Left lung (tissue), 4 donors: ENCODE measurements at regions not wholly inside any gene's neighbourhood (a gene's known extent, or its start where the extent isn't known, plus 50 kb on each side); places are given as distances from the start of the nearest gene placed in this dataset.

Experiments used
- ATAC-seq: fragments of 200-7000 bp; cut with Tn5 transposase; one replicate; pipeline ENCODE4 v1.9.1; 2020; ENCODE audit warnings: moderate library complexity
- DNase-seq, 4 donors: peaks; one replicate each; pipeline ENCODE4 v3.0.0-alpha.2; 2013 to 2020
- H3K27ac ChIP-seq, 2 donors: fragments of 200-600 bp; sonication (generic) in 1 of 2; one replicate each; pipeline versions ENCODE4 v1.5.0 to v1.8.0; 2020 to 2021
- H3K27me3 ChIP-seq, 2 donors: fragments of 200-600 bp; sonication (generic) in 1 of 2; one replicate each; pipeline versions ENCODE4 v1.5.0 to v1.8.0; 2020 to 2021
- H3K36me3 ChIP-seq, 2 donors: fragments of 200-600 bp; sonication (generic) in 1 of 2; one replicate each; pipeline versions ENCODE4 v1.5.0 to v1.8.0; 2020 to 2021
- H3K4me1 ChIP-seq, 2 donors: fragments of 200-600 bp; one replicate each; pipeline ENCODE4 v1.8.0; 2021
- H3K4me3 ChIP-seq, 2 donors: fragments of 200-600 bp; sonication (generic) in 1 of 2; one replicate each; pipeline versions ENCODE4 v1.5.0 to v1.8.0; 2020 to 2021; ENCODE audit warnings: mild to moderate bottlenecking in 1 of 2
- H3K9me3 ChIP-seq, 2 donors: fragments of 200-600 bp; sonication (generic) in 1 of 2; one replicate each; pipeline versions ENCODE4 v1.5.0 to v1.8.0; 2020 to 2021
- intact Hi-C, 2 donors: fragments of 100-400 bp; cut with DNase I; formaldehyde crosslinking; loops; one replicate each; pipeline versions ENCODE4 v1.11.2 to v1.14.2; 2022
- TF ChIP-seq, protein P1 (sequence below), 2 donors: fragments of 200-600 bp; sonication (generic) in 1 of 2; IDR thresholded peaks; one replicate each; pipeline versions ENCODE4 v1.5.0 to v1.8.0; 2021; ENCODE audit warnings: antibody characterized with exemption in 2 of 2
- donor health status: DM: no; HTN: yes; CAD: no.
- donor health status: DM: no; HTN: no; CAD: no.

DNA sequence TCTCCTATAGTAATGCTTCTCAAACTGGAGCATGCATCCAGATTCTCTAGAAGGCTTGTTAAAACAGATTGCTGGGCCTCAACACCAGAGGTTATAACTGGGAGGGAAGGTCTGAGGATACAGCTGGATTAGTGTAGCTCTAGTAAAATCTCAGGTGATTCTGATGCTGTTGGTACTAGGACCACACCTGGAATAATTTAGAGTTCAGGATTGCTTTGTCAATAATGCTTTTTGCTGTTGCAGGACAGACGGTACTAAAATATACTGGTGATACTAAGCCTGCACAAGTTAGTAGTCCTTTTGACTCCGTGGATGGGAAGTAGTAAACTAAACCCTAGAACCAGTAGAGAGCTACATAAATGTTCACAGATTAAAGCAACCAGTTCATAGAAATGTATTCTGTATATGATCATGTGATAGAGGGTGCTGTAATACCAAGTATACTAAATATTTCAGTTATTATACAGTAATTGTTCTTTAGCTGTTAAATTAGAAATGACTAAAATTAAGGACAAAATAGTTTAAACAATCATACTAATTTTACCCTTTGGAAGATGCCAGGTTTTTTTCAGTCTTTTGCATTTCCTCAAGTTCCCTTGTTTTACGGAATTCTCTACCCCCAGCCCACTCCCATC is 258.2 kb upstream of the STARD13 start:
- TF ChIP-seq, protein P1, sequence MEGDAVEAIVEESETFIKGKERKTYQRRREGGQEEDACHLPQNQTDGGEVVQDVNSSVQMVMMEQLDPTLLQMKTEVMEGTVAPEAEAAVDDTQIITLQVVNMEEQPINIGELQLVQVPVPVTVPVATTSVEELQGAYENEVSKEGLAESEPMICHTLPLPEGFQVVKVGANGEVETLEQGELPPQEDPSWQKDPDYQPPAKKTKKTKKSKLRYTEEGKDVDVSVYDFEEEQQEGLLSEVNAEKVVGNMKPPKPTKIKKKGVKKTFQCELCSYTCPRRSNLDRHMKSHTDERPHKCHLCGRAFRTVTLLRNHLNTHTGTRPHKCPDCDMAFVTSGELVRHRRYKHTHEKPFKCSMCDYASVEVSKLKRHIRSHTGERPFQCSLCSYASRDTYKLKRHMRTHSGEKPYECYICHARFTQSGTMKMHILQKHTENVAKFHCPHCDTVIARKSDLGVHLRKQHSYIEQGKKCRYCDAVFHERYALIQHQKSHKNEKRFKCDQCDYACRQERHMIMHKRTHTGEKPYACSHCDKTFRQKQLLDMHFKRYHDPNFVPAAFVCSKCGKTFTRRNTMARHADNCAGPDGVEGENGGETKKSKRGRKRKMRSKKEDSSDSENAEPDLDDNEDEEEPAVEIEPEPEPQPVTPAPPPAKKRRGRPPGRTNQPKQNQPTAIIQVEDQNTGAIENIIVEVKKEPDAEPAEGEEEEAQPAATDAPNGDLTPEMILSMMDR (IDR thresholded peaks at IDR 0.05): no peak
- no peaks in the 10 kb centered on the region for H3K9me3 ChIP-seq
- peak overlapping the region; percentile 99 for H3K27ac ChIP-seq
- no peak for ATAC-seq
- H3K4me1 ChIP-seq: peaks cover 19 to 32% of the 10 kb centered on the region in 2 donors
- peak overlapping the region; percentile 34 to 46 for H3K4me3 ChIP-seq
- intact Hi-C loops: no loop called here
- DNase-seq: no peak
- no peaks in the 10 kb centered on the region for H3K36me3 ChIP-seq
- no peaks in the 10 kb centered on the region for H3K27me3 ChIP-seq

DNA sequence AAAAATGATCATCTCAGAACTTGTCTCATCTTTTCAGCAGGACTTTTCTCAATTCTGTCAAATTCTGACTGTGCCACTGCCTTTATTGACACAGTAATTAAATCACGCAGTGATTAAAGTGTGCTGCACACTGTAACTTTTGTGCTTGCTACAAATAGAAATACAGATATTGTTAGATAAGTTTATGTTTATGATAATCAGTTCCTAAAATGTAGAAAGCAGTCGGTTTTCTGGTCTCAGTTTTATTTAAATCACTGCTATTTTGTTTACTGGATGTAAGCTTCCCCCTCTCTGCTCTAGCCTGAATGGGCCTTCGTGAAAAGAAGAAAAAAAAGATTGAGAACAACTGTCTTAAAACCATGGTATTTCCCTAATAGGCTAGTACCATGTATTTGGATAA is 258.8 kb upstream of the STARD13 start:
- TF ChIP-seq, protein P1 (IDR thresholded peaks at IDR 0.05): no peak
- Histone ChIP-seq H3K4me1 (peaks cover 19 to 32% of the 10 kb centered on the region in 2 donors), H3K36me3 (no peaks in the 10 kb centered on the region), H3K27me3 (no peaks in the 10 kb centered on the region), H3K9me3 (no peaks in the 10 kb centered on the region), H3K27ac (peak overlapping the region; percentile 99), H3K4me3 (no peak overlapping the region)
- DNase-seq (no peak), ATAC-seq (no peak)
- intact Hi-C loops: no loop called here

DNA sequence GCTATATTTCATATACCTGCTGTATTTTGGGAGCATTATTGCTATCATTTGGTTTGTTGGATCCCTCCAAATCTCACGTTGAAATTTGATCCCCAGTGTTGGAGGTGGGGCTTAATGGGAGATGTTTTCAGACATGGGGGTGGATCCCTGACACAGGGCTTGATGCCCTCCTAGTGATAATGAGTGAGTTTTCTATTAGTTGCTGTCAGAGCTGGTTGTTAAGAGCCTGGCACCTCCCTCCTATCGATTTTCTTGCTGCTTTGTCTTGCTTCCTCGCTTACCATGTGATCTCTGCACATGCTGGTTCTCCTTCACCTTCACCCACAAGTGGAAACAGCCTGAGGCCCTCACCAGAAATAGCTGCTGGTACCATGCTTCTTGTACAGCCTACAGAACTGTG is 259.9 kb upstream of the STARD13 start:
- no peak for DNase-seq
- Histone ChIP-seq H3K4me3 (no peak overlapping the region), H3K9me3 (no peaks in the 10 kb centered on the region), H3K27ac (no peak overlapping the region), H3K27me3 (no peaks in the 10 kb centered on the region), H3K4me1 (peaks cover 19 to 29% of the 10 kb centered on the region in 2 donors), H3K36me3 (no peaks in the 10 kb centered on the region)
- intact Hi-C loops: no loop called here
- TF ChIP-seq, protein P1 (IDR thresholded peaks at IDR 0.05): no peak
- no peak for ATAC-seq

DNA sequence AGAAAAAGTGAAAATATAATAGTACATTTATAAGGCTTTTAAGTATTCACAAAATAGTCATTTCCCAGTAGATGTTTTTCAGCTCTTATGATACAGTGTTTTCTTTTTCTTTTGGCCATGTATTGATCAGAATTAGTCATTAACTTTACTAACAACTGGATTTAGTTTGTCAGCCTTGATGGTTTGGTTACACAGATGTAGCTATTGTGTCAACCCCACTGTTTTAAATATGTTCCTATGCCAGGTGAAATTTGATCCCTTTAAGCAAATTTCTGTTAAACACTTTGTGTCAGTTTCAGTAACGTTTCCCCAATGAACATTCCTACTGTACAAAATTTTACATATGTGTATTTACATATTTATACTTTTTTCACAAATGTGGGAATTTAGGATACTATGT is 261.5 kb upstream of the STARD13 start:
- TF ChIP-seq, protein P1 (IDR thresholded peaks at IDR 0.05): no peak
- no peak for DNase-seq
- ATAC-seq: no peak
- Histone ChIP-seq H3K9me3 (no peaks in the 10 kb centered on the region), H3K4me1 (peaks cover 13 to 15% of the 10 kb centered on the region in 2 donors), H3K27me3 (no peaks in the 10 kb centered on the region), H3K36me3 (no peaks in the 10 kb centered on the region), H3K27ac (no peak overlapping the region), H3K4me3 (no peak overlapping the region)
- intact Hi-C loops: no loop called here

DNA sequence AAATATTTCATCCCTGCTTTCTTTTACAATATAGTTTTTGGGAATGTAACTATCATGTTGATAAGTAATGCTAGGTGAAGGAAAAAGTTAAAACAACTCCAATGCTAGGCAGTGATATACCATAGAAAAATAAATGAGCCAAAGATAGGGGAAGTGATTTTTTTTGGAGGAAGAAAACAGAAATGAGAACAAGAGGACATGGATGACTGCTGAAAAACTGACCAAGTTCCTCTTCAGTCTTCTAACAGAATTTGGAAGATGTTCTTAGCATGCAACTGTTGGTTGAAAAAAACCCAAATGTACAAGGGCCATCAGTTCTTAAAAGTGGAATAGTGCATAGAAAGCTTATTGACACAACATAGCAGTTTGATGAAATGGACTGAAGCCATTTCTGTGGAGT is 262.5 kb upstream of the STARD13 start:
- peaks cover 13 to 14% of the 10 kb centered on the region in 2 donors for H3K4me1 ChIP-seq
- H3K27ac ChIP-seq: no peak overlapping the region
- ATAC-seq (no peak), DNase-seq (no peak)
- H3K36me3 ChIP-seq: no peaks in the 10 kb centered on the region
- no peaks in the 10 kb centered on the region for H3K27me3 ChIP-seq
- H3K9me3 ChIP-seq: no peaks in the 10 kb centered on the region
- intact Hi-C loops: no loop called here
- TF ChIP-seq, protein P1 (IDR thresholded peaks at IDR 0.05): no peak
- no peak overlapping the region for H3K4me3 ChIP-seq
